GM11168 (cell line): ENCODE measurements at regions not wholly inside any gene's neighbourhood (a gene's known extent, or its start where the extent isn't known, plus 50 kb on each side); places are given as distances from the start of the nearest gene placed in this dataset.
"Not testable (repeated sequence)": the region's sequence is repeated elsewhere in the genome, so short reads cannot be mapped to it uniquely, and the experiment has no call there.

Experiments used
- in situ Hi-C: fragments of 300-500 bp; cut with MboI; formaldehyde crosslinking; loops from one replicate; pipeline ENCODE4 v1.12.0; 2022; ENCODE audit warnings: low sequenced_read_pairs; ENCODE audit not compliant: unreplicated experiment

- in situ Hi-C loops, result no loop called here
These were observed 157.5 kb downstream of the BMP7 start for GRCh38 chr20:57108742-57109570.

GRCh38 chr20:57109571-57109953 lies 156.9 kb downstream of the BMP7 start:
- in situ Hi-C loops, result no loop called here

DNA sequence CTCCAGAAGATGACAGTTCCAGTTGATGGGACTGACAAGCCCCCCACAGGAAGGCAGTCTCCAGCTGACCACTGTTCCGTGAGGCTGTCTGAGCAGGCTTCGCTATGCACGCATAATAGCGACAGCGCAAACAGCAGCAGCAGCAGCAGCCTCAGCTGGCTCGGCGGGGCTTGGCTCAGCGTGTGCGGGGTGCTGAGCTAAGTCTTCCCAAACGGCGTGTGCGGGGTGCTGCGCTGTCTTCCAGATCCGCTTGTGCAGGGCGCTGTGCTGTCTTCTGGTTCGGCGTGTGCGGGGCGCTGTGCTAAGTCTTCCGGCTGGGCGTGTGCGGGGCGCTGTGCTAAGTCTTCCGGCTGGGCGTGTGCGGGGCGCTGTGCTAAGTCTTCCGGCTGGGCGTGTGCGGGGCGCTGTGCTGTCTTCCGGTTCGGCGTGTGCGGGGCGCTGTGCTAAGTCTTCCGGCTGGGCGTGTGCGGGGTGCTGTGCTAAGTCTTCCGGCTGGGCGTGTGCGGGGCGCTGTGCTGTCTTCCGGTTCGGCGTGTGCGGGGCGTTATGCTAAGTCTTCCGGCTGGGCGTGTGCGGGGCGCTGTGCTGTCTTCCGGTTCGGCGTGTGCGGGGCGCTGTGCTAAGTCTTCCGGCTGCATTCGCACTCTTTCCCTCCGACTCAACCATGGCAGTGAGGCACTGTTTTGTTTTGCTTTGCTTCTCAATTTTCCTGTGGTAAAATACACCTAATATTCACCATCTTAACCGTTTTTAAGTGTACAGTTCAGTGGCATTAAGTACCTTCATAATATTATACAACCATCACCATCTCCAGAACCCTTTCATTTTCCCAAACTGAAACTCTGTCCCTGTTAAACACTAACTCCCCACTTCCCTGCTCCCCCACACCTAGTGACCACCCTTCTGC lies 156.1 kb downstream of the BMP7 start:
- in situ Hi-C loops, result not testable (repeated sequence)

DNA sequence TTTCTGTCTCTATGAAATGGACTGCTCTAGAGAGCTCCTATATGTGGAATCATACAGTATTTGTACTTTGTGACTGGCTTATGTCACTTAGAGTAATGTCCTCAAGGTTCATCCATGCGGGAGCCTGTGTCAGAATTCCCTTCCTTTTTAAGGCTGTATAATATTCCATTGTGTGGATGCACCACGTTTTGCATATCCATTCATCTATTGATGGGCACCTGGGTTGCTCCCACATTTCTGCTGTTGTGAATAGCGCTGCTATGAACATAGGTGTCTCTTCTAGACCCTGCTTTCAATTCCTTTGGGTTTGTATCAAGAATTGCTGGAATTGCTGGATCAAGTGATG lies 155.4 kb downstream of the BMP7 start:
- in situ Hi-C loops, result no loop called here

- in situ Hi-C loops, result no loop called here
These were observed 154.0 kb downstream of the BMP7 start for GRCh38 chr20:57112448-57112847.

DNA sequence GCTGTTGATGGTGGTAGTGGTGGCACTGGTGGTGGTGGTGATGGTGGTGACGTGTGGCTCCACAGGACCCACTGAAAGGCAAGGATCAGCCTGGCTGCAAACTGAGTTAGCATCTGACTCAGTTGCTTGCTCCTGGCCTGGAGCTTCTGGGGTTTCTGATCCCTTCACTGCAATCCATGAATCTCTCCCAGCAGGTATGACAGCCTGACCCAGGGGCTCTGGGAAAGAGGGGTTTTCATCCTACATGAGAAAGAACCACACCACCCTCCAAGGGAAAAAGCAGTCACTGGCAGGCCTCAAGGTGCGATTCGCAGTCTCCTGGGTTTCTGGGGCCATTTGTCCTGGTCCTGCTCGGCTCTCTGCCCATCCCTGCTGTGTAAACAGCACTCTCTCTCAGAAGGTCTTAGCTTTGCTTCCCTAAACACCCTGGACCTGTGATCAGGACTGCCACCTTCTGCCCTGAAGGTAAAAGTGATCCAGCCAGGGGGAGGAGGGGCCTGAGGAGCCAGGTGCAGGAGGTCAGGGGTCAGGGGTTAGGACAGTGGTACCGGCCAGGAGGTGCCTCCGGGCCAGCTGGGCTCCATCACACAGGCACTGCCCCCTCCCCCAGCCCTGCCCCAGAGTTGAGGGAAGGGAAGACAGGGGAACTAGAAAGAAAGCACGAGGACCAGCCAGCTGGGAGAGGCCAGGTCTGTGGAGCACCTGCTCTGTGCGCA lies 152.0 kb downstream of the BMP7 start:
- in situ Hi-C loops, result no loop called here

DNA sequence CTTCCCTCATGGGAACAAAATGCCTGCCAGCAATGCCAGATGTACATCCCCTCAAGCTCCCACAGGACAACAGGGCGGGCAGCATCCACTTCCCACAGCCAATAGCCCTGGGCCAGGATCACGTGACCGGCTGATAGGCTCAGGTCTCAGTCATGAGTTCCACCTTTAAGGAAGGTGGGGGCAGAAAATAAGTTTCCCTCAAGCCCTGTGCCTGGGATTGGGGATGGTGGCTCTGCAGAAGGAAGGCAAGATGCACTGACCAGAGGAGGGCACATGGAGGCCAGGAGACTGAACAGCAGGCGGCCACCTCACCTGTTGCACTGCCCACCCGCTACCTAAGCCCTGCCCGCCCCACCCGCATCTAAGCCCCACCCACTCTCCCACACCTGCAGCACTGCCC lies 149.1 kb downstream of the BMP7 start:
- in situ Hi-C loops, result no loop called here

GRCh38 chr20:57118107-57118769 lies 148.2 kb downstream of the BMP7 start:
- in situ Hi-C loops, result no loop called here
